Thoracic aorta (tissue), 2 donors: ENCODE measurements at regions not wholly inside any gene's neighbourhood (a gene's known extent, or its start where the extent isn't known, plus 50 kb on each side); places are given as distances from the start of the nearest gene placed in this dataset.

ENCODE experiments used
- ATAC-seq: fragments of 150-250 bp; one replicate; pipeline ENCODE4 v1.8.0; 2017; ENCODE audit warnings: low read depth; ENCODE audit not compliant: insufficient number of reproducible peaks, low FRiP score
- DNase-seq: peaks from one replicate; pipeline ENCODE4 v3.0.0-alpha.2; 2020; ENCODE audit warnings: low spot score
- H3K27ac ChIP-seq, 2 donors: fragments of 200-600 bp; sonication (generic); 1 replicate in 1 of 2; 2 replicates in 1 of 2; pipeline ENCODE4 v1.5.1; 2016; ENCODE audit warnings: mild to moderate bottlenecking in 2 of 2, moderate library complexity in 2 of 2
- H3K27me3 ChIP-seq: fragments of 200-600 bp; sonication (generic); replicated peaks from 2 replicates; pipeline ENCODE4 v1.6.0; 2016; ENCODE audit warnings: mild to moderate bottlenecking; ENCODE audit not compliant: insufficient read depth
- H3K36me3 ChIP-seq: fragments of 200-600 bp; sonication (generic); one replicate; pipeline ENCODE4 v1.5.1; 2016
- H3K4me1 ChIP-seq, 2 donors: fragments of 200-600 bp; sonication (generic); 1 replicate in 1 of 2; 2 replicates in 1 of 2; pipeline versions ENCODE4 v1.5.1 to v1.6.0; 2016; ENCODE audit warnings: low read depth in 2 of 2, mild to moderate bottlenecking in 1 of 2; ENCODE audit not compliant: control insufficient read depth in 1 of 2
- H3K4me3 ChIP-seq: fragments of 200-600 bp; sonication (generic); 2 replicates; pipeline ENCODE4 v1.5.1; 2016; ENCODE audit warnings: mild to moderate bottlenecking
- H3K9me3 ChIP-seq: fragments of 200-600 bp; sonication (generic); 2 replicates; pipeline ENCODE4 v1.5.1; 2016
- TF ChIP-seq, protein P1 (sequence below): fragments of 200-600 bp; sonication (generic); IDR thresholded peaks from one replicate; pipeline ENCODE4 v1.5.1; 2019; ENCODE audit warnings: antibody characterized with exemption

DNA sequence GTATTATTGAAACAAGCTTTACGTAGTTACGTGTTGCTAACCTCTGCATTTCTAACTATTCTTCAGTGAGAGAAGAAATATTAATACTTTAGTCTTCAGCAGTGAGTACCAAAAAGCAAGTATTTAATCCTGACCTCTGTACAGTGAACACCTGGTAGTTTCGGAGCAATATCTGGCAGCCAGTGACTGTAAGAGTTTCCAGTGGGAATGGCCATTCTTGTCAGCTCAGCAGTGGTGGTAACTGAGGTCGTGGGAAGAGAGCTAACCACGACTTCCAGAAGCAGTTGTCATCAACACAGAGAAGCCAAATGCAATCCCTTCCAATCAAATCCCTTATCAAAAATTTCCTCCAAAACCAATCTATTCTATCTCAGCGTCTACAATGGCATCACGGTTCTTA is 1500.2 kb upstream of the FLRT2 start:
- H3K4me3 ChIP-seq = no peak overlapping the region
- no peaks in the 10 kb centered on the region for H3K36me3 ChIP-seq
- ATAC-seq (no peak), DNase-seq (no peak)
- no peaks in the 10 kb centered on the region for H3K27me3 ChIP-seq
- TF ChIP-seq, protein P1, sequence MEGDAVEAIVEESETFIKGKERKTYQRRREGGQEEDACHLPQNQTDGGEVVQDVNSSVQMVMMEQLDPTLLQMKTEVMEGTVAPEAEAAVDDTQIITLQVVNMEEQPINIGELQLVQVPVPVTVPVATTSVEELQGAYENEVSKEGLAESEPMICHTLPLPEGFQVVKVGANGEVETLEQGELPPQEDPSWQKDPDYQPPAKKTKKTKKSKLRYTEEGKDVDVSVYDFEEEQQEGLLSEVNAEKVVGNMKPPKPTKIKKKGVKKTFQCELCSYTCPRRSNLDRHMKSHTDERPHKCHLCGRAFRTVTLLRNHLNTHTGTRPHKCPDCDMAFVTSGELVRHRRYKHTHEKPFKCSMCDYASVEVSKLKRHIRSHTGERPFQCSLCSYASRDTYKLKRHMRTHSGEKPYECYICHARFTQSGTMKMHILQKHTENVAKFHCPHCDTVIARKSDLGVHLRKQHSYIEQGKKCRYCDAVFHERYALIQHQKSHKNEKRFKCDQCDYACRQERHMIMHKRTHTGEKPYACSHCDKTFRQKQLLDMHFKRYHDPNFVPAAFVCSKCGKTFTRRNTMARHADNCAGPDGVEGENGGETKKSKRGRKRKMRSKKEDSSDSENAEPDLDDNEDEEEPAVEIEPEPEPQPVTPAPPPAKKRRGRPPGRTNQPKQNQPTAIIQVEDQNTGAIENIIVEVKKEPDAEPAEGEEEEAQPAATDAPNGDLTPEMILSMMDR = no peak
- H3K9me3 ChIP-seq = no peaks in the 10 kb centered on the region
- no peak overlapping the region for H3K27ac ChIP-seq
- H3K4me1 ChIP-seq = no peaks in the 10 kb centered on the region

DNA sequence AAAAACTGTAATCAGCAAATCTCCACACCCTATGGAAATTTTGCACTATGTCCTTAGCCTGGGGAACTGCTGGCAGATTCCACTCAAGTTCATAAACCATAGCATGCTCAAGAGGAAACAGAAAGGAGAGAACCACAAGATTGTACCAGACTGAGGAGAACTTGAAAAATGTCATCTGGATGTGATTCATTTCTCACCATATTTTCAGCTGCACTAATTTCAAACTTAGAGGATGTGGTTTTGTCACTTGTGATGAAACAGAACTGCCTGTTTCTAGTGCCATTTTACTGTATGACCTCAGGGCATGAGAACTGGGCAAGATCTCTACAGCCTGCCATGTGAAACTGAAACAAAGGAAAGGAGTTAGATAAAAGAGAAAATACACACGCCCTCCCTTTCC is 1493.1 kb upstream of the FLRT2 start:
- H3K4me3 ChIP-seq = no peak overlapping the region
- no peaks in the 10 kb centered on the region for H3K9me3 ChIP-seq
- H3K4me1 ChIP-seq = no peaks in the 10 kb centered on the region
- TF ChIP-seq, protein P1 = no peak
- no peaks in the 10 kb centered on the region for H3K36me3 ChIP-seq
- no peak overlapping the region for H3K27ac ChIP-seq
- H3K27me3 ChIP-seq = no peaks in the 10 kb centered on the region
- DNase-seq = no peak
- ATAC-seq = no peak

DNA sequence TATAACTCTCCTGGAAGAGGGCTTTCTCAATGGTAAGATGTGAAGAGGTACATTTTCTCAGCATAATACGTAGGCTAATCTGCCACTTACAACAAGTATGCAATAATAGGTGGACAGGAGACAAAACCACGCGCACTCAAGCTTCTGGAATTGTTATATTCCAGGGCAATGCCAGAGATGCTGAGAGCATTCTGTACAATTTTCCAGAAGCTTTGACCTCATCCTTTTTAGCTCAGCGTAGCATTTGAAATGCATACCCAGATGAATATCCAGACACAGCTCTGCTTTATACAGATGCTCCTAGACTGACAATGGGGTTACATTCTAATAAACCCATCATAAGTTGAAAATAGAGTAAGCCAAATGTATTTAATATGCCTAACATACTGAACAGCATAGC is 1492.4 kb upstream of the FLRT2 start:
- no peak for ATAC-seq
- TF ChIP-seq, protein P1 = no peak

DNA sequence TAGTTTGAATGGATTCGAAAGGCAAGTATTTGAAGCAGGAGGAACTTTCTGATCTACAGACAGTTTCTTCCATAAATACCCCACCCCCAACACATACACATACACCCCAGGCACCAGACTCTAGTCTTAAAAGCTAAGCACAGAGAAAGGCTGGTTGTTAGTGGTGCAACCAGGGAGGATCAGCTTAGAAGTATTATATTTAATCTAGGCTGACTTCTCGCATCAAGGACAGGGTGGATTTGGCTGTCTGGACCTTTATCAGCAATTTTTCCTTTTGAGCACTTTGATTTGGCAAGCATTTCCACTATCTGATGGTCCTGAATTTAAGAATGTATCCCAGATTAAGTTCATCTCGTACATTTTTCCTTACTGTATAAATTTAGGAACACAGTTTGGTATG is 1489.8 kb upstream of the FLRT2 start:
- no peaks in the 10 kb centered on the region for H3K36me3 ChIP-seq
- no peaks in the 10 kb centered on the region for H3K9me3 ChIP-seq
- no peak overlapping the region for H3K27ac ChIP-seq
- no peak for ATAC-seq
- DNase-seq = no peak
- no peaks in the 10 kb centered on the region for H3K4me1 ChIP-seq
- H3K27me3 ChIP-seq = no peaks in the 10 kb centered on the region
- H3K4me3 ChIP-seq = no peak overlapping the region
- TF ChIP-seq, protein P1 = no peak

More for the DNA sequence above, 1492.4 kb upstream of the FLRT2 start:
- H3K36me3 ChIP-seq = no peaks in the 10 kb centered on the region
- no peaks in the 10 kb centered on the region for H3K9me3 ChIP-seq
- H3K27ac ChIP-seq = no peak overlapping the region
- H3K27me3 ChIP-seq = no peaks in the 10 kb centered on the region
- H3K4me1 ChIP-seq = no peaks in the 10 kb centered on the region
- no peak for DNase-seq
- H3K4me3 ChIP-seq = no peak overlapping the region

DNA sequence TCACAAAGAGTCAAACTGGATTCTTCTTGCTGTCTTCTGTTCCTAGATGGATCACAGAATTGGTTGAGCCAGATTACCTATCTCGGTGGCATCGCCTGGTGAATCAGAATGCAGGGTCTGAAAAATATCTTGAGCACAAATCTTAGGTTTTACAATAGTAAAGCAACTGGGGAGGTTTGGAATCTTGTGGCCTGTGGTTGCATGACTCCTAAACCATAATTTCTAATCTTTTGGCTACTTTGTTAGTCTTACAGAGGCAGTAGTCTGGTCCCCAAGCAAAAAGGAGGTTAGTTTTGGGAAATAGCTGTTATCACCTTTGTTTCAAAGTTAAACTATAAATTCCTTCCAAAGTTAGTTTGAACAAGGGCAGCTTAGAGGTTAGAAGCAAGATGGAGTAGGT is 1488.5 kb upstream of the FLRT2 start:
- DNase-seq (no peak), ATAC-seq (no peak)
- Histone ChIP-seq H3K4me3 (no peak overlapping the region), H3K36me3 (no peaks in the 10 kb centered on the region), H3K9me3 (no peaks in the 10 kb centered on the region), H3K4me1 (no peaks in the 10 kb centered on the region), H3K27me3 (no peaks in the 10 kb centered on the region), H3K27ac (no peak overlapping the region)
- TF ChIP-seq, protein P1 = no peak
